K562 (cell line): ENCODE measurements at regions not wholly inside any gene's neighbourhood (a gene's known extent, or its start where the extent isn't known, plus 50 kb on each side); places are given as distances from the start of the nearest gene placed in this dataset.

Experiments used
- CBX1 ChIP-seq: sonication (generic); IDR thresholded peaks from 2 replicates; pipeline ENCODE4 v1.6.1; 2016; ENCODE audit warnings: antibody characterized with exemption, low read depth, mild to moderate bottlenecking
- MYBL2 ChIP-seq, 2 experiments: fragments of 450-650 bp in 1 of 2; sonication (generic) in 1 of 2; formaldehyde crosslinking in 1 of 2; IDR thresholded peaks; 2 replicates each; pipeline versions ENCODE4 v1.6.1 to v1.8.1; 2017 to 2022; ENCODE audit warnings: borderline replicate concordance in 1 of 2, inconsistent platforms in 1 of 2, low read depth in 1 of 2, mild to moderate bottlenecking in 1 of 2, missing genetic modification reagents in 1 of 2, moderate library complexity in 1 of 2
- MYC ChIP-seq, 2 experiments: fragments of 250-450 bp in 1 of 2; sonication (Bioruptor Pico) in 1 of 2; IDR thresholded peaks; 2 replicates each; pipeline versions ENCODE4 v1.5.1 to v1.6.1; 2012 to 2021; ENCODE audit warnings: low read depth in 2 of 2, borderline replicate concordance in 1 of 2, improper control_type of control experiment in 1 of 2, low read length in 1 of 2, mild to moderate bottlenecking in 1 of 2, moderate library complexity in 1 of 2
- SIN3B ChIP-seq: fragments of 450-650 bp; IDR thresholded peaks from 2 replicates; pipeline ENCODE4 v1.6.1; 2017; ENCODE audit warnings: low read depth, mild to moderate bottlenecking, moderate library complexity
- TCF15 ChIP-seq: fragments of 250-450 bp; sonication (Bioruptor Pico); IDR thresholded peaks from 2 replicates; pipeline ENCODE4 v1.8.0; 2022; ENCODE audit warnings: moderate library complexity, mild to moderate bottlenecking, inconsistent platforms
- THAP12 ChIP-seq: fragments of 250-450 bp; sonication (Bioruptor Pico); IDR thresholded peaks from 2 replicates; pipeline ENCODE4 v1.9.0; 2021; ENCODE audit warnings: mild to moderate bottlenecking, inconsistent platforms
- TRIM24 ChIP-seq, 2 experiments: fragments of 450-650 bp; IDR thresholded peaks; 2 replicates each; pipeline ENCODE4 v1.6.1; 2016
- TSC22D4 ChIP-seq: fragments of 450-650 bp; IDR thresholded peaks from 2 replicates; pipeline ENCODE4 v1.6.1; 2016; ENCODE audit warnings: missing genetic modification characterization, missing biosample characterization, control low read depth
- ZFP1 ChIP-seq: fragments of 450-650 bp; formaldehyde crosslinking; IDR thresholded peaks from 2 replicates; pipeline ENCODE4 v1.4.0; 2020; ENCODE audit warnings: mild to moderate bottlenecking, mixed read lengths
- ZFP36 ChIP-seq: fragments of 150-350 bp; IDR thresholded peaks from 2 replicates; pipeline ENCODE4 v1.6.1; 2018; ENCODE audit warnings: low read length, low read depth; ENCODE audit not compliant: partially characterized antibody
- ZNF12 ChIP-seq: sonication (generic); formaldehyde crosslinking; IDR thresholded peaks from 2 replicates; pipeline ENCODE4 v1.4.0; 2020; ENCODE audit warnings: mild to moderate bottlenecking, missing genetic modification reagents
- ZNF217 ChIP-seq: sonication (generic); formaldehyde crosslinking; IDR thresholded peaks from 2 replicates; pipeline ENCODE4 v1.8.0; 2022; ENCODE audit warnings: mild to moderate bottlenecking, missing genetic modification reagents
- ZNF436 ChIP-seq: fragments of 250-450, 450-650 bp; sonication (Bioruptor Pico); formaldehyde crosslinking; IDR thresholded peaks from 2 replicates; pipeline ENCODE4 v1.7.0; 2020; ENCODE audit warnings: mild to moderate bottlenecking
- ZNF609 ChIP-seq: sonication (generic); formaldehyde crosslinking; IDR thresholded peaks from 2 replicates; pipeline ENCODE4 v1.8.1; 2023; ENCODE audit warnings: missing genetic modification reagents, mild to moderate bottlenecking, borderline replicate concordance

- no peak for TF ChIP-seq MYC (IDR thresholded peaks at IDR 0.05; ENCODE audit: low read depth, low read length)
- TF ChIP-seq MYC (CRISPR knock-in tag; IDR thresholded peaks at IDR 0.05; ENCODE audit: borderline replicate concordance, low read depth): no peak
- no peak for TF ChIP-seq ZFP36
- no peak for TF ChIP-seq CBX1
- no peak for TF ChIP-seq TCF15 (CRISPR knock-in tag)
- TF ChIP-seq ZNF217 (CRISPR knock-in tag): no peak
- TF ChIP-seq TRIM24 (IDR thresholded peaks at IDR 0.05): no peak
- TF ChIP-seq ZNF12 (CRISPR knock-in tag): no peak
- no peak for TF ChIP-seq ZNF609 (CRISPR knock-in tag)
- TF ChIP-seq SIN3B: no peak
- TF ChIP-seq ZFP1 (CRISPR knock-in tag): no peak
- no peak for TF ChIP-seq TSC22D4
- TF ChIP-seq THAP12: no peak
- TF ChIP-seq ZNF436 (CRISPR knock-in tag): no peak
- TF ChIP-seq MYBL2 (IDR thresholded peaks at IDR 0.05; ENCODE audit: low read depth): no peak
- TF ChIP-seq MYBL2 (CRISPR knock-in tag; IDR thresholded peaks at IDR 0.05; ENCODE audit: borderline replicate concordance): no peak
These were observed 106.9 kb downstream of the C9orf50 start (continued) for GRCh38 chr9:129513856-129514496.
